ENCODE measurements at regions not wholly inside any gene's neighbourhood (a gene's known extent, or its start where the extent isn't known, plus 50 kb on each side); places are given as distances from the start of the nearest gene placed in this dataset.

GRCh38 chr2:185381631-185382030 is 357.0 kb upstream of the FSIP2 start:
- TF ChIP-seq CTCF (IDR thresholded peaks at IDR 0.05; ENCODE audit: poor library complexity) (no peak), EZH2phosphoT487 (IDR thresholded peaks at IDR 0.05; ENCODE audit: low read depth, severe bottlenecking, unreplicated experiment) (no peak)

Measured in hepatocyte (in vitro differentiated cells).